Neuron (in vitro differentiated cells): ENCODE measurements at regions not wholly inside any gene's neighbourhood (a gene's known extent, or its start where the extent isn't known, plus 50 kb on each side); places are given as distances from the start of the nearest gene placed in this dataset.

ENCODE experiments used
- H2AFZ ChIP-seq: one replicate; pipeline ENCODE4 v1.6.1; 2013; ENCODE audit warnings: low read depth, mild to moderate bottlenecking, inconsistent platforms, low read length, moderate library complexity
- H3K27me3 ChIP-seq: one replicate; pipeline ENCODE4 v1.6.1; 2013; ENCODE audit warnings: low read length; ENCODE audit not compliant: insufficient read depth
- H3K36me3 ChIP-seq: one replicate; pipeline ENCODE4 v1.6.1; 2013; ENCODE audit warnings: low read length; ENCODE audit not compliant: insufficient read depth
- H3K4me1 ChIP-seq: one replicate; pipeline ENCODE4 v1.6.1; 2013; ENCODE audit warnings: low read length; ENCODE audit not compliant: insufficient read depth
- H3K4me3 ChIP-seq: 2 replicates; pipeline ENCODE4 v1.5.1; 2013; ENCODE audit warnings: mild to moderate bottlenecking, low read length, moderate library complexity
- H3K9me3 ChIP-seq: one replicate; pipeline ENCODE4 v1.6.1; 2013; ENCODE audit warnings: low read length

- Histone ChIP-seq H3K36me3 (no peaks in the 10 kb centered on the region), H3K4me1 (peaks cover 33% of the 10 kb centered on the region), H3K9me3 (no peaks in the 10 kb centered on the region), H3K4me3 (no peak overlapping the region), H3K27me3 (no peaks in the 10 kb centered on the region), H2AFZ (peak overlapping the region; percentile 14)
These were observed 217.6 kb downstream of the SNCA start for GRCh38 chr4:89619206-89619962.

GRCh38 chr4:89618151-89618550 lies 218.8 kb downstream of the SNCA start:
- Histone ChIP-seq H3K9me3 (no peaks in the 10 kb centered on the region), H3K4me1 (peaks cover 33% of the 10 kb centered on the region), H3K36me3 (no peaks in the 10 kb centered on the region), H2AFZ (no peak overlapping the region), H3K27me3 (no peaks in the 10 kb centered on the region), H3K4me3 (no peak overlapping the region)

GRCh38 chr4:89617317-89617716 lies 219.6 kb downstream of the SNCA start:
- Histone ChIP-seq H3K4me3 (no peak overlapping the region), H2AFZ (no peak overlapping the region), H3K36me3 (no peaks in the 10 kb centered on the region), H3K9me3 (no peaks in the 10 kb centered on the region), H3K4me1 (peaks cover 33% of the 10 kb centered on the region), H3K27me3 (no peaks in the 10 kb centered on the region)

- no peaks in the 10 kb centered on the region for H3K27me3 ChIP-seq
- no peak overlapping the region for H3K4me3 ChIP-seq
- peak overlapping the region; percentile 3 for H2AFZ ChIP-seq
- H3K9me3 ChIP-seq: no peaks in the 10 kb centered on the region
- peaks cover 33% of the 10 kb centered on the region for H3K4me1 ChIP-seq
- H3K36me3 ChIP-seq: no peaks in the 10 kb centered on the region
These were observed 220.6 kb downstream of the SNCA start for GRCh38 chr4:89616382-89616781.

- Histone ChIP-seq H2AFZ (no peak overlapping the region), H3K27me3 (no peaks in the 10 kb centered on the region), H3K36me3 (no peaks in the 10 kb centered on the region), H3K4me3 (no peak overlapping the region), H3K4me1 (peaks cover 33% of the 10 kb centered on the region), H3K9me3 (no peaks in the 10 kb centered on the region)
These were observed 221.9 kb downstream of the SNCA start for GRCh38 chr4:89615051-89615450.

- no peak overlapping the region for H3K4me3 ChIP-seq
- no peaks in the 10 kb centered on the region for H3K9me3 ChIP-seq
- H3K4me1 ChIP-seq: peaks cover 25% of the 10 kb centered on the region
- no peaks in the 10 kb centered on the region for H3K27me3 ChIP-seq
- H2AFZ ChIP-seq: no peak overlapping the region
- no peaks in the 10 kb centered on the region for H3K36me3 ChIP-seq
These were observed 222.8 kb downstream of the SNCA start for GRCh38 chr4:89614155-89614554.

GRCh38 chr4:89610236-89610635 lies 226.7 kb downstream of the SNCA start:
- Histone ChIP-seq H3K36me3 (no peaks in the 10 kb centered on the region), H2AFZ (no peak overlapping the region), H3K4me1 (no peaks in the 10 kb centered on the region), H3K9me3 (no peaks in the 10 kb centered on the region), H3K4me3 (no peak overlapping the region), H3K27me3 (no peaks in the 10 kb centered on the region)

GRCh38 chr4:89609756-89610155 lies 227.2 kb downstream of the SNCA start:
- H3K27me3 ChIP-seq: no peaks in the 10 kb centered on the region
- no peaks in the 10 kb centered on the region for H3K36me3 ChIP-seq
- H2AFZ ChIP-seq: no peak overlapping the region
- no peak overlapping the region for H3K4me3 ChIP-seq
- H3K9me3 ChIP-seq: no peaks in the 10 kb centered on the region
- H3K4me1 ChIP-seq: no peaks in the 10 kb centered on the region

- H2AFZ ChIP-seq: no peak overlapping the region
- no peaks in the 10 kb centered on the region for H3K4me1 ChIP-seq
- no peak overlapping the region for H3K4me3 ChIP-seq
- no peaks in the 10 kb centered on the region for H3K27me3 ChIP-seq
- no peaks in the 10 kb centered on the region for H3K9me3 ChIP-seq
- no peaks in the 10 kb centered on the region for H3K36me3 ChIP-seq
These were observed 232.0 kb downstream of the SNCA start for GRCh38 chr4:89604951-89605350.

- no peaks in the 10 kb centered on the region for H3K27me3 ChIP-seq
- H3K4me3 ChIP-seq: no peak overlapping the region
- no peak overlapping the region for H2AFZ ChIP-seq
- H3K4me1 ChIP-seq: no peaks in the 10 kb centered on the region
- no peaks in the 10 kb centered on the region for H3K36me3 ChIP-seq
- H3K9me3 ChIP-seq: no peaks in the 10 kb centered on the region
These were observed 237.9 kb downstream of the SNCA start for GRCh38 chr4:89599026-89599425.

GRCh38 chr4:89598602-89599001 lies 238.4 kb downstream of the SNCA start:
- Histone ChIP-seq H3K27me3 (no peaks in the 10 kb centered on the region), H3K4me3 (no peak overlapping the region), H3K9me3 (no peaks in the 10 kb centered on the region), H3K4me1 (no peaks in the 10 kb centered on the region), H2AFZ (no peak overlapping the region), H3K36me3 (no peaks in the 10 kb centered on the region)

GRCh38 chr4:89595125-89595789 lies 241.7 kb downstream of the SNCA start:
- no peak overlapping the region for H3K4me3 ChIP-seq
- H3K9me3 ChIP-seq: no peaks in the 10 kb centered on the region
- no peaks in the 10 kb centered on the region for H3K36me3 ChIP-seq
- no peak overlapping the region for H2AFZ ChIP-seq
- H3K27me3 ChIP-seq: no peaks in the 10 kb centered on the region
- no peaks in the 10 kb centered on the region for H3K4me1 ChIP-seq

GRCh38 chr4:89590128-89590527 lies 246.8 kb downstream of the SNCA start:
- Histone ChIP-seq H3K9me3 (no peaks in the 10 kb centered on the region), H2AFZ (no peak overlapping the region), H3K36me3 (no peaks in the 10 kb centered on the region), H3K27me3 (no peaks in the 10 kb centered on the region), H3K4me3 (no peak overlapping the region), H3K4me1 (peaks cover 7% of the 10 kb centered on the region)
